Ascending aorta (tissue), 2 donors: ENCODE measurements at regions not wholly inside any gene's neighbourhood (a gene's known extent, or its start where the extent isn't known, plus 50 kb on each side); places are given as distances from the start of the nearest gene placed in this dataset.
"Not testable (repeated sequence)": the region's sequence is repeated elsewhere in the genome, so short reads cannot be mapped to it uniquely, and the experiment has no call there.

Experiments
- DNase-seq, 2 donors: peaks; one replicate each; pipeline ENCODE4 v3.0.0-alpha.2; 2019; ENCODE audit warnings: low spot score in 2 of 2
- H3K27ac ChIP-seq, 2 donors: fragments of 200-600 bp; sonication (generic); one replicate each; pipeline ENCODE4 v1.5.1; 2016 to 2017; ENCODE audit warnings: mild to moderate bottlenecking in 1 of 2
- H3K27me3 ChIP-seq: fragments of 200-600 bp; sonication (generic); one replicate; pipeline ENCODE4 v1.5.1; 2017
- H3K36me3 ChIP-seq, 2 donors: fragments of 200-600 bp; sonication (generic); one replicate each; pipeline ENCODE4 v1.5.1; 2016
- H3K4me1 ChIP-seq, 2 donors: fragments of 200-600 bp; sonication (generic); one replicate each; pipeline ENCODE4 v1.5.1; 2016 to 2017; ENCODE audit warnings: mild to moderate bottlenecking in 1 of 2
- H3K4me3 ChIP-seq, 2 donors: fragments of 200-600 bp; sonication (generic); one replicate each; pipeline ENCODE4 v1.5.1; 2016 to 2017; ENCODE audit warnings: mild to moderate bottlenecking in 1 of 2
- H3K9me3 ChIP-seq, 2 donors: fragments of 200-600 bp; sonication (generic); one replicate each; pipeline ENCODE4 v1.5.1; 2016
- CTCF ChIP-seq, 3 experiments: fragments of 200-600 bp in 2 of 3; fragments of 450-650 bp in 1 of 3; sonication (generic) in 2 of 3; IDR thresholded peaks; one replicate each; pipeline ENCODE4 v1.5.1; 2016 to 2019; ENCODE audit warnings: antibody characterized with exemption in 3 of 3, mild to moderate bottlenecking in 1 of 3, moderate library complexity in 1 of 3
- intact Hi-C: fragments of 100-400 bp; cut with DNase I; formaldehyde crosslinking; loops from one replicate; pipeline ENCODE4 v1.15.1; 2023

- no peaks in the 10 kb centered on the region for H3K4me1 ChIP-seq
- H3K4me3 ChIP-seq: no peak overlapping the region
- no peak overlapping the region for H3K27ac ChIP-seq
- H3K9me3 ChIP-seq: no peaks in the 10 kb centered on the region
- no peaks in the 10 kb centered on the region for H3K27me3 ChIP-seq
- intact Hi-C loops: no loop called here
- no peak for DNase-seq
- no peak for TF ChIP-seq CTCF (IDR thresholded peaks at IDR 0.05)
- H3K36me3 ChIP-seq: no peaks in the 10 kb centered on the region
Observed at GRCh38 chr5:98540056-98540455, 233.4 kb upstream of the RGMB start.

- no peak for TF ChIP-seq CTCF (IDR thresholded peaks at IDR 0.05)
- no peaks in the 10 kb centered on the region for H3K4me1 ChIP-seq
- H3K4me3 ChIP-seq: no peak overlapping the region
- DNase-seq: no peak
- H3K27ac ChIP-seq: no peak overlapping the region
- H3K9me3 ChIP-seq: no peaks in the 10 kb centered on the region
- intact Hi-C loops: no loop called here
- no peaks in the 10 kb centered on the region for H3K36me3 ChIP-seq
- H3K27me3 ChIP-seq: no peaks in the 10 kb centered on the region
Observed at GRCh38 chr5:98541641-98542040, 231.8 kb upstream of the RGMB start.

- no peaks in the 10 kb centered on the region for H3K36me3 ChIP-seq
- no peaks in the 10 kb centered on the region for H3K4me1 ChIP-seq
- H3K4me3 ChIP-seq: no peak overlapping the region
- H3K9me3 ChIP-seq: no peaks in the 10 kb centered on the region
- H3K27me3 ChIP-seq: no peaks in the 10 kb centered on the region
- no peak for TF ChIP-seq CTCF (IDR thresholded peaks at IDR 0.05)
- intact Hi-C loops: no loop called here
- no peak overlapping the region for H3K27ac ChIP-seq
- DNase-seq: no peak
Observed at GRCh38 chr5:98543490-98543889, 230.0 kb upstream of the RGMB start.

GRCh38 chr5:98546924-98547323 lies 226.5 kb upstream of the RGMB start:
- H3K4me3 ChIP-seq, intact Hi-C loops, H3K36me3 ChIP-seq, H3K9me3 ChIP-seq, H3K4me1 ChIP-seq, H3K27ac ChIP-seq, DNase-seq, H3K27me3 ChIP-seq: not testable (repeated sequence)

- intact Hi-C loops: no loop called here
- Histone ChIP-seq H3K36me3 (no peaks in the 10 kb centered on the region), H3K4me3 (no peak overlapping the region), H3K27me3 (no peaks in the 10 kb centered on the region), H3K4me1 (no peaks in the 10 kb centered on the region), H3K9me3 (no peaks in the 10 kb centered on the region), H3K27ac (no peak overlapping the region)
- no peak for DNase-seq
- no peak for TF ChIP-seq CTCF (IDR thresholded peaks at IDR 0.05)
Observed at GRCh38 chr5:98556712-98557111, 216.8 kb upstream of the RGMB start.

- no peaks in the 10 kb centered on the region for H3K27me3 ChIP-seq
- no peak overlapping the region for H3K4me3 ChIP-seq
- no peak for DNase-seq
- H3K27ac ChIP-seq: no peak overlapping the region
- no peaks in the 10 kb centered on the region for H3K4me1 ChIP-seq
- no peak for TF ChIP-seq CTCF (IDR thresholded peaks at IDR 0.05)
- H3K9me3 ChIP-seq: no peaks in the 10 kb centered on the region
- no peaks in the 10 kb centered on the region for H3K36me3 ChIP-seq
- intact Hi-C loops: no loop called here
Observed at GRCh38 chr5:98557916-98558315, 215.5 kb upstream of the RGMB start.
